ENCODE measurements at regions not wholly inside any gene's neighbourhood (a gene's known extent, or its start where the extent isn't known, plus 50 kb on each side); places are given as distances from the start of the nearest gene placed in this dataset.
A peak's percentile ranks its signal among the peaks of the same experiment; 100 is the strongest.

DNA sequence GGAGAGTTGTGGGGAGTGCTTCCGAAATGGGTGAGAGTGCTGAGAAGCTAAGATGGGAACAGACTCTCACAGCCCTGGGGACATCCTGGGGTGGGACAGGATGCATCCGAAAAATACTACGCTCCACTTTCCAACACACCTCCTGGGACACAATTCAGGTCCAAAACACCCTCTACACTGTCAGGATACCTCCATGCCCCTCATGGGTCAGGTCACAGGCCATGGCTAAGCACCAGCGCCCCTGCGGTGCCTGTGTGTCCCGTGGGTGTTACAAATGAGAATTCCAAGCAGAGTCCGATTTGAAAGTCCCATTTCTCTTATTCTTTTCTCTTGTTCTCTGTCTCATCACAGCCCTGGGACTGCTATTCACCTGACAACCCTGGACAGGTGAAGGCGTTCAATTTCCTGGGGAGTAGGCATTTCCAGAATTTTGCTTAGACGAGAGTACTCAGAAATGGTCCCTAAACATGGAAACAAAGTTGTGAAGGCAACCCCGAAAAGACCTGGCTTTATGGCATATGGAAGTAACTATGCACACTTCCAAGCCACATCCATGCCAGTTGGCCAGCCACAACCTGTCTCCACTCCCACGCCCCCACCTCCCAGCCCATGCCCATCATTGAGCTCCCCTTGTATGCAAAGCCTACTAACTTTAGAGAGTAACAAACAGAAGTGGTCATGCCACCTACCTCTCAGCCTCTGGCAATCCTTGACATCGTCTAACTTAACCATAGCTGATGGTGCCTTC is 87.9 kb upstream of the ZNF507 start:
- DNase-seq = no peak

DNA sequence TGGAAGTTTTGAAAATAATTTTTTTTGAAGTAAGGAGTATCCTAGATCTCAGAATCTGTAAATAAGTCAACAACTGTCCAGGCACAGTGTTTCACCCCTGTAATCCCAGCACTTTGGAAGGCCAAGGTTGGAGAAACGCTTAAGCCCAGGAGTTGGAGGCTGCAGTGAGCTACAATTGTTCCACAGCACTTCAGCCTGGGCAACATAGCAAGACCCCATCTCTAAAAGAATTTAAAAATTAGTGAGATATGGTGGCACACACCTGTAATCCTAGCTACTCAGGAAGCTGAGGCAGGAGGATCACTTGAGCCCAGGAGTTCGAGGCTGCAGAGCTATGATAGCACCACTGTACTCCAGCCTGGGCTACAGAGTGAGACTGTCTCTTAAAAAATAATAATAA is 87.2 kb upstream of the ZNF507 start:
- DNase-seq = no peak

DNA sequence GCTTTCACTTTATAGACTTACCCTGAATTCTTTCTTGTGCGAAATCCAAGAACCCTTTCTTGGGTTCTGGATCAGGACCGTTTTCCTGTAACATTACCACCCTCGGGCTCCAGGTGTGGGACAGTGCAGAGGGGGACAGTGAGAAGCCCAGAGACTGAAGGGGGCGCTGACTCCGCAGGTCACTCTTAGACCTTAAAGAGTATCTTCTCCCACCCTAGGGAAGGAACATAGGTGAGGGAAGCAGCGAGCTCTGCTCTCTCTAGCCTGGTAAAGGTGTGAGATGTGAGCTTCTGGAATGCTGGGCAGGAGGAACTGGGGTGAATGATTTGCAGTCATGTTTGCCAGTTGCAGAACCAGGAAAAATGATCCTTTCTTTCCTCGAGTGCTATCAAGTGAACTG is 80.8 kb upstream of the ZNF507 start:
- DNase-seq = no peak

DNA sequence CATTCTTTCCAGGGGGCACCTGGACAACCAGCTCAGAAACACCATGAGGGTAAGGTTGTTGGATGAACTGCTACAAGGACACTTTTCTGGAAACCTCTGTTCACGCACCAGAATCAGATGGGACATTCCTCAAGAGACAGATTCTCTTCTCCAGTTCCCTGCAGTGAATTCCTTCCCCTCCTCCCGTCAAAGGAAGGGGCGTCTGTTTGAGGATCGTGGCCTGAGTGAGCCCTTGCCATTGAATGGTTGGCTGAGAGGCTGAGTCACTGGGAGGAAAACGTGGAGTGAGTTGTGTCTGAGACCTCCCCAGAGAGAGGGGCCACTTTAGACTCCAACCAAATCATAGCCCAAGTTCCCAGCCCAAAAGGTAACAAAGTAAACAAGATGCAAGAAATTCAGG is 79.4 kb upstream of the ZNF507 start:
- no peak for DNase-seq

DNA sequence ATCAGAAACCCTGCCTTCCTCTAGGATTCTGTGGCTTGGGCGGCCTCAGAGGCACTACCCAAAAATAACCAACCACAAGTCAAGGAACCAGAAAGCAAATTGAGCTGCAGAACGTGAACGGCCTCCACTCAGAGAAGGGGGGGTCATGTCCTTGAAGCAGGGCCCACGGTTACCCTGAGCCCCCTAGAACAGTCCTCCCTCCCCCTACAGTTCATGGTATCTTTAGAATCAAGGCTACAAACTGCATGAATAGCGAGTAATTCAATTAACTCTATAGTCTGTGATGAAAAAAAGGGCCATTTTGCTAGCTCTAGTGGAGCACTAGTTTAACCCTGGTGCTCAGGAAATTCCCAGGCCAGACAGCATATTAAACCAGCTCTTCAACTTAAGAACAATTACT is 79.0 kb upstream of the ZNF507 start:
- DNase-seq = no peak

GRCh38 chr19:32268381-32268780 is 77.0 kb upstream of the ZNF507 start:
- no peak for DNase-seq

- DNase-seq = no peak
Observed at GRCh38 chr19:32269831-32270230, 75.6 kb upstream of the ZNF507 start.

- no peak for DNase-seq
Observed at GRCh38 chr19:32273483-32273882, 71.9 kb upstream of the ZNF507 start.

DNA sequence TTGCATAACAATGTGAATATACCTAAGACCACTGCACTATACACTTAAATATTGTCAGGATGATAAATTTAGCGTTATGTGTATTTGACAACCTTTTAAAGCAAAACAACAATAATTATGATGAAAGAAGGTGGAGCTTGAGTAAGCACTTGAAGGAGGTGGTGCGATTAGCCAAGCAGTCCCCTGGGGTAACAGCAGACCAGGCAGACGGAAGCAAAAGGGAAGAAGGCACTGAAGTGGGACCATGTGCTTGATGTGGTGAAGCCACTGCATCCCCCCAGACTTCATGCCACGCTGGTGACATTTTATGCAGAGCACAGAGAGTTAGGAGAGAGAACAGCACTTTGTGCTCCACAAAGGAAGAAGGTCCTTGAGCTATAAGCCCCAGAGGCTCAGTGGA is 58.3 kb upstream of the ZNF507 start:
- no peak for DNase-seq

- peak; percentile 65 for DNase-seq
Observed at GRCh38 chr19:32287811-32288227, 57.6 kb upstream of the ZNF507 start.

- no peak for DNase-seq
Observed at GRCh38 chr19:32289566-32290210, 55.7 kb upstream of the ZNF507 start.

GRCh38 chr19:32291876-32292275 is 53.5 kb upstream of the ZNF507 start:
- DNase-seq = no peak

- DNase-seq = no peak
Observed at GRCh38 chr19:32294871-32295438, 50.5 kb upstream of the ZNF507 start.

All from fibroblast of skin of abdomen (primary cell).